Adrenal gland (tissue), 9 donors: ENCODE measurements at regions not wholly inside any gene's neighbourhood (a gene's known extent, or its start where the extent isn't known, plus 50 kb on each side); places are given as distances from the start of the nearest gene placed in this dataset.
"Not testable (repeated sequence)": the region's sequence is repeated elsewhere in the genome, so short reads cannot be mapped to it uniquely, and the experiment has no call there.

Source experiments
- DNase-seq, 7 donors: peaks; one replicate each; pipeline ENCODE4 v3.0.0-alpha.2; 2019 to 2020
- H3K27ac ChIP-seq, 5 donors: fragments of 200-600 bp; sonication (generic) in 4 of 5; 1 replicate in 3 of 5; 2 replicates in 2 of 5; pipeline versions ENCODE4 v1.5.1 to v1.8.0; 2016 to 2020; ENCODE audit warnings: mild to moderate bottlenecking in 1 of 5
- H3K27me3 ChIP-seq: fragments of 200-600 bp; 2 replicates; pipeline ENCODE4 v1.8.0; 2021
- H3K36me3 ChIP-seq, 2 donors: fragments of 200-600 bp; replicated peaks in 1 of 2; 1 replicate in 1 of 2; 2 replicates in 1 of 2; pipeline versions ENCODE4 v1.5.1 to v1.8.0; 2018 to 2022
- H3K4me1 ChIP-seq, 2 donors: fragments of 200-600 bp; replicated peaks in 1 of 2; 1 replicate in 1 of 2; 2 replicates in 1 of 2; pipeline versions ENCODE4 v1.5.1 to v1.8.0; 2018 to 2021
- H3K4me3 ChIP-seq, 4 donors: fragments of 200-600 bp; sonication (generic) in 3 of 4; one replicate each; pipeline ENCODE4 v1.5.1; 2016 to 2018
- H3K9me3 ChIP-seq, 3 donors: fragments of 200-600 bp; sonication (generic) in 1 of 3; replicated peaks in 1 of 3; 1 replicate in 2 of 3; 2 replicates in 1 of 3; pipeline versions ENCODE4 v1.5.1 to v1.8.0; 2016 to 2021
- CTCF ChIP-seq, 6 experiments: fragments of 450-650 bp in 4 of 6; fragments of 200-600 bp in 2 of 6; sonication (generic) in 1 of 6; IDR thresholded peaks; 1 replicate in 5 of 6; 2 replicates in 1 of 6; pipeline versions ENCODE4 v1.5.1 to v1.8.0; 2016 to 2021; ENCODE audit warnings: antibody characterized with exemption in 6 of 6, mild to moderate bottlenecking in 2 of 6, moderate library complexity in 1 of 6
- POLR2A ChIP-seq, 2 donors: fragments of 450-650 bp; IDR thresholded peaks; one replicate each; pipeline ENCODE4 v1.6.1; 2017; ENCODE audit warnings: antibody characterized with exemption in 2 of 2, mild to moderate bottlenecking in 2 of 2, moderate library complexity in 1 of 2
- WGBS, 4 donors: extraction: QIAGEN DNeasy Blood & Tissue Kit in 2 of 4; methylation state at CpG; one replicate each; pipeline versions ENCODE4 v1.1.5 to v1.1.7; 2013 to 2017; 5-methylcytosine and 5-hydroxymethylcytosine counted together
- intact Hi-C, 2 donors: fragments of 100-400 bp; cut with DNase I; formaldehyde crosslinking; loops; one replicate each; pipeline versions ENCODE4 v1.14.1 to v1.15.0; 2022 to 2023
- donor health status: healthy with polysubstance abuse.
- donor health status: Bipolar disorder and iron deficiency.
- donor health status: DM: yes; HTN: yes; CAD: no.
- donor health status: DM: no; HTN: no; CAD: no.
- donor health status: DM: no; HTN: no; CAD: no.

DNA sequence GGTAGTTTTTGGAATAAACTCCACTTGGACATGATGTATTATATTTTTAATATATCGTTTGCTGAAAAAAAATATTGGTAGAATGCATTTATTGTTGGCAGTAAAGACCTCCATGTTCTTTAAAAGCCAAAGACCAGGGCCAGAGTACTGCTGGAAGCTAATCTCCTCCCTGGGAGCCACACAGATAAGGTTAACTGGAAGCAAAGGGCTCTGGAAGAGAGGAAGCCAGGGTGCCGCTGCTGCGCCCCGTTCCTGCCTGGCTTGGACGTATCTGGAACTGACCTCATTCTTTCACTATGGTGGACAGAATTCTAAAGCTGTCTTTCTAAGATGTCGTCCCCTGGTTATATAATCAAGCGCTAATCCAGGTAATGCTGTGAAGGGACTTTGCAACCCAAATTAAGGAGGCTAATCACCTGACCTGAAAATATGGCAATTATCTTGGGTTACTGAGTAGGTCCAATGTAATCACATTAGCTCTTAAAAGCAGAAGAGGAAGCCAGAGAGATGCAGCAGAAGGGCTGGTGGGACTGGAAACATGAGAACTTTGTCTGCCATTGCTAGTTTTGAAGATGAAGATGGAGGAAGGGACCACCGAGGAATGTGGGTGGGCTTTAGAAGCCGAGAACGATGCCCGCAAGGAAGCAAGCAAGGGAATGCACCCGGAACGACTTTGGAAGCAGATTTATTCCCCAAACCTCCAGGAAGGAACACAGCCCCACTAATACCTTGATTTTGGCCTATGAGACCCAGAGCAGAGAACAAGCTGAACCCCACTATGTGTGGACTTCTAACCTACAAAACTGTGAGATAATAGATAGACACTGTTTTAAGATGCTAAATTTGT, 167.7 kb upstream of the KCNJ15 start:
- Histone ChIP-seq H3K9me3 (no peaks in the 10 kb centered on the region), H3K27ac (no peak overlapping the region), H3K4me3 (no peak overlapping the region), H3K36me3 (no peaks in the 10 kb centered on the region), H3K27me3 (peaks cover 11% of the 10 kb centered on the region), H3K4me1 (no peaks in the 10 kb centered on the region)
- 81 to 89% (median 84%) methylated on average over 13 of the region's 13 CpGs for WGBS, 4 donors
- DNase-seq: no peak
- TF ChIP-seq CTCF (IDR thresholded peaks at IDR 0.05): no peak
- TF ChIP-seq POLR2A (IDR thresholded peaks at IDR 0.05): no peak
- intact Hi-C loops: no loop called here

- Histone ChIP-seq H3K36me3 (no peaks in the 10 kb centered on the region), H3K4me3 (no peak overlapping the region), H3K27ac (no peak overlapping the region), H3K27me3 (peaks cover 11% of the 10 kb centered on the region), H3K9me3 (no peaks in the 10 kb centered on the region), H3K4me1 (no peaks in the 10 kb centered on the region)
- WGBS, 4 donors: 47 to 58% (median 54%) methylated on average over 6 of the region's 6 CpGs
- intact Hi-C loops: no loop called here
- no peak for DNase-seq
- TF ChIP-seq POLR2A (IDR thresholded peaks at IDR 0.05) (no peak), CTCF (IDR thresholded peaks at IDR 0.05) (no peak)
Measured at GRCh38 chr21:38089763-38090046, 167.1 kb upstream of the KCNJ15 start.

DNA sequence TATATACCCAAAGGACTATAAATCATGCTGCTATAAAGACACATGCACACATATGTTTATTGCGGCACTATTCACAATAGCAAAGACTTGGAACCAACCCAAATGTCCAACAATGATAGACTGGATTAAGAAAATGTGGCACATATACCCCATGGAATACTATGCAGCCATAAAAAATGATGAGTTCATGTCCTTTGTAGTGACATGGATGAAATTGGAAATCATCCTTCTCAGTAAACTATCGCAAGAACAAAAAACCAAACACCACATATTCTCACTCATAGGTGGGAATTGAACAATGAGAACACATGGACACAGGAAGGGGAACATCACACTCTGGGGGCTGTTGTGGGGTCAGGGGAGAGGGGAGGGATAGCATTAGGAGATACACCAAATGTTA, 165.7 kb upstream of the KCNJ15 start:
- H3K9me3 ChIP-seq, H3K36me3 ChIP-seq, intact Hi-C loops, DNase-seq, H3K4me1 ChIP-seq, H3K27ac ChIP-seq, H3K4me3 ChIP-seq: not testable (repeated sequence)
- WGBS, 4 donors: 82 to 88% (median 87%) methylated on average over 1 to 2 of the region's 2 CpGs
- H3K27me3 ChIP-seq: peaks cover 11% of the 10 kb centered on the region

- intact Hi-C loops: no loop called here
- no peak overlapping the region for H3K27ac ChIP-seq
Measured at GRCh38 chr21:38092051-38092450, 164.7 kb upstream of the KCNJ15 start.

More at GRCh38 chr21:38092051-38092450, 164.7 kb upstream of the KCNJ15 start:
- no peaks in the 10 kb centered on the region for H3K9me3 ChIP-seq
- H3K4me1 ChIP-seq: no peaks in the 10 kb centered on the region
- WGBS, 4 donors: 37 to 46% (median 42%) methylated on average over 6 of the region's 6 CpGs
- no peaks in the 10 kb centered on the region for H3K36me3 ChIP-seq
- no peak for DNase-seq
- peaks cover 11% of the 10 kb centered on the region for H3K27me3 ChIP-seq
- TF ChIP-seq CTCF (IDR thresholded peaks at IDR 0.05) (no peak), POLR2A (IDR thresholded peaks at IDR 0.05) (no peak)
- H3K4me3 ChIP-seq: no peak overlapping the region
